ENCODE measurements at regions not wholly inside any gene's neighbourhood (a gene's known extent, or its start where the extent isn't known, plus 50 kb on each side); places are given as distances from the start of the nearest gene placed in this dataset.

GRCh38 chr2:12795851-12796250 lies 79.1 kb downstream of the TRIB2 start:
- no peak for DNase-seq

DNA sequence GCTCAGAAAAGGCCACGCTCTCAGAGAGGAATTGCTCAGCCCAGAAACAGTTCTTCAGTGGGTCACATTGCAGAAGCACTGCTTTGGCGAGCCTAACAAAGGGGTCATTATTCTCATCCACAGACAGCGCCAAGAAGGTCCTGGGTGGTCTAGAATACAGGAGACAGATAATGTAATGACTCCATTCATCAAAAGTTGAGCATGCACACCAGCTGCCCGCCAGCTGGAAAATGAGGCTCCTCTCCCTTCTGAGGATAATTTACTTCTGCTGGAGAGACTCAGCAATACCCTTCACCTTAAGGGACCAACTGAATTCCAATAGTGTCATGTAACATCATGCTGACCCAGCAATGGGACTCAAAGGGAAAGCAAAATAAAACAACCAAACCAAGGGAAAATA lies 79.9 kb downstream of the TRIB2 start:
- no peak for DNase-seq

DNA sequence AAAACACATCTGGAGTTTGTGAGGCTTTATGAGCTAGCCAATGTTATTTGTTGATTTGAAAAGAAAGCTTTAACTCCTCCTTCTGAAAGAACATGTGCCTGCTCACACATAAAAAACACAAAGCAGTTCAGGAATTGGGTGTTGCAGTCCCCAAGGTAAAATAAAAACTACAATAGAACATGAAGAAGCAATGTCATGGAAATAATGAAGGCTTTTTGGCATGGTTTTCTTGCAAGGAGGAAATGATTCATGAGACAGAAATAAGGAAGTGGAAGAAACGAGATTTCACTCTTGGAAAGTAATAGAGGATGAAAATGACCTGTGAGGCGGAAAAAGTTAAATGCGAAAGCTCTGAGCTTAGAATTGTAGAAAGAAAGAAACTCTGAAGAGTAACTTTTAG lies 81.1 kb downstream of the TRIB2 start:
- no peak for DNase-seq

- no peak for DNase-seq
These were observed 86.9 kb downstream of the TRIB2 start for GRCh38 chr2:12803607-12804006.

DNA sequence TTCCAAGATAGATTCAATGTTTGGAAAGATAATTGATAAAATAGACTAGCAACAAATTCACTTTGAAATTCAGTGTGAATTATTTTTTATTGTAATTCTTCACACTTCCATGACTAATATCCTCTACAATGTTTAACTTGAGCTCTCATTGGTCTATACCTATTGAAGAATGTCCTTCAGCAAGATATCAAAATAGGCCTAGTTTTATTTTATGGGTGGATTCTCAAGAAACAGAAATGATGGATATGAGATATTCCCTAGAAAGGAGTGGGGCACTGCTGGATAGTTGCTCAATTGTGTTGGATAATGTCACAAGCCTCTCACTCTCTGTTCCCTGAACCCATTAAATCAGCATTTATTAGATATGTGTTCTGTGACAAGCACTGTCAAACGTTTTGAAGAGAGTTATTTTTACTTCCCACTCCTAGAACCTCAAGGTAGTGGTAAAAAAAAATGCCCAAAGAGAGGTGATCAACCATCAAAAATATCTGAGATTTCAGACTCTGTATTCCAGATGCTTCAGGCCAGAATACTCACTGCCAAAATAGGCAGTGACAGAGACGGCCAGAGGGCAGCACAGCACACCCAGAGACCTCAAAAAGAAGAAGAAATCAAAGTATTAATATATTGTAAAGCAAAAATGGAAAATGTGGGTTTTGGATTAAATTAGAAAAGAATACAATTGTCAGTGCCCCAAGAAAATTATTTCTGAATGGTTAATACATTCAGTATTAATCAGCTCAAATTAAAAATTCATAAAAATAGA lies 87.5 kb downstream of the TRIB2 start:
- no peak for DNase-seq

- no peak for DNase-seq
These were observed 88.3 kb downstream of the TRIB2 start for GRCh38 chr2:12805033-12805432.

DNA sequence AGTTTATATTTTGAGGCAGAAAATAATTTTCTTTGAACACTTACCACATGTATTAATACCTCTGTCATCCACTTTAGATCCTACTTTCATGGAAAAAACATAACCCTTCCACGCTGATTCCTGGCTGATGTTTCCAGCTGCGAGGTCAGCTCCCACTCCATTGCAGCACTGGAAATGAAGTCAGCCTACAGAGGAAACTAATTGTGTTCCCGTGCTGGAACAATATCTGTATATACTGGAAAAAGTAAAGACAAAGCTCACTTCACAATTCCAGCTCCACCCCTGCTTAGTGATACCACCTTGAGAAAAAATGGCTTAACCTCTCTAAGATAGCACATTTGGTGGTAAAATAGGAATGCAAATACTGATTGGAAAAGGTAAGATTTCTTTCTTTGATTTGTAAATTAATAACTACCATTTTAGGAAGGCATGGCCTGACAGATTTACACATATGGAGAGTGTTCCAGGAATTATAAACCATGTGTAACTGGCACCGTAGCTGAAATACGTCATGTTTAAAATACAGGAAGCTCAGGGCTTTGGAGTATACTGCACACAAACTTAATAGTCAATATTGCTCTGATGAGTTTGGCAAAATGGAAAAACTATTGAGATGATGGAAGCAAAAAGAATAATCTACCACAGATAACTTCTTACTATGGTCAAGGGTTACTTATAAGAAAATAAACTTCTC lies 90.0 kb downstream of the TRIB2 start:
- no peak for DNase-seq

- no peak for DNase-seq
These were observed 91.4 kb downstream of the TRIB2 start for GRCh38 chr2:12807907-12808810.

DNA sequence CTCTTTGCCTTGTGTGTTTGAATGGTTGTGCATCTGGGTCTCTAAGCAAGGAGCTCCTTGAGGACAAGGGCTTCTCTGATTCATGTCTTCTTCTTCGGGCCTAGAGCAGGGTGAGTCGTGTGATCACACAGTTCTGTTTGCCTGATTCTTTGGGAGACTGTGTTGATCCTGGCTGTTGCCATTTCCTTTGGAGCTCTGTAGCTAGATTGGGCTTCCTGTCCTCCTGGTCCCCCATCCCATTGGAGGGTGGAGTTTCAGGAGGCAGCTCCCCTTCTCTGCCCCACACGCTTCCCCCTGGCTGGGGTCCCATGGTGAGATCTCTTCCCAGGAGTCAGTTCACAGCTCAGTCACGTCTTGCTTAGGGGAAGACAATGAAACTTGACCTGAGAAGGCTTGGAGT lies 92.8 kb downstream of the TRIB2 start:
- DNase-seq, result no peak

DNA sequence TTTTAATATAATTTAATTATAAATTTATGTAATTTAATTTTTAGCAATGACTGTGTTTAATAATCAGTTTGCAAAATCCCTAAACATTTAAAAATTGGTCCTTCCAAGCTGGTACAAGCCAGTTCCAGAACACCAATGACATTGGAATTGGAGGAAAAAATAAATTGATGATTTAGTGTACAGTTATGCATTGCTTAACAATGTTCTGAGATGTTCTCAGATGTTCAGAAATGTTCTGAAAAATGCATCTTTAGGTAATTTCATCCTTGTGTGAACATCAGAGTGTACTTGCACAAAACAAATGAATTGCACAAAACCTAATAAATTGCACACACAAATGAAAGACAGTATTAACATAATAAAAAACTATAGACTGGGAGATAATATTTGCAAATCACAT lies 95.2 kb downstream of the TRIB2 start:
- no peak for DNase-seq

- DNase-seq, result no peak
These were observed 96.4 kb downstream of the TRIB2 start for GRCh38 chr2:12813166-12813565.

- no peak for DNase-seq
These were observed 99.9 kb downstream of the TRIB2 start for GRCh38 chr2:12816379-12817306.

- DNase-seq, result no peak
These were observed 101.1 kb downstream of the TRIB2 start for GRCh38 chr2:12817870-12818269.

- DNase-seq, result no peak
These were observed 101.8 kb downstream of the TRIB2 start for GRCh38 chr2:12818416-12819102.

GRCh38 chr2:12819103-12819475 lies 102.4 kb downstream of the TRIB2 start:
- no peak for DNase-seq

DNA sequence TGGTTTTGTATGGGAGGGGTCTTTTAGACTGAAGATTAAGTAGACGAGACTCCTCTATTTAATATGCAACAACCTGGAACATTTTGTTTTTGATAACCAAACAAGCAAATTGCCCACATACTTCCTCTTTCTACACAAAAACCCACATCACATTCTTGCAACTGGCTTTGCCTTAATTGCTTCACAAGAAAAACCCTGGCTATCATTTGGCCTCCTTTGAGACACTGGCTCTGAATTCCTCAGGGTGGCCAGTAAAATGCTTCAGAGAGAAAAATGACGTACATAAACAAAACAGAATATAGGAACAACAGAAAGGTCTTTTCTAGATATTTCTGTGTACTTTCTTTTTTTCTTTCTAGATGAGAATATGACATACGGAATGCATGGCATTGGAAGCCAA lies 103.0 kb downstream of the TRIB2 start:
- DNase-seq, result no peak

- DNase-seq, result no peak
These were observed 104.9 kb downstream of the TRIB2 start for GRCh38 chr2:12821656-12822055.

DNA sequence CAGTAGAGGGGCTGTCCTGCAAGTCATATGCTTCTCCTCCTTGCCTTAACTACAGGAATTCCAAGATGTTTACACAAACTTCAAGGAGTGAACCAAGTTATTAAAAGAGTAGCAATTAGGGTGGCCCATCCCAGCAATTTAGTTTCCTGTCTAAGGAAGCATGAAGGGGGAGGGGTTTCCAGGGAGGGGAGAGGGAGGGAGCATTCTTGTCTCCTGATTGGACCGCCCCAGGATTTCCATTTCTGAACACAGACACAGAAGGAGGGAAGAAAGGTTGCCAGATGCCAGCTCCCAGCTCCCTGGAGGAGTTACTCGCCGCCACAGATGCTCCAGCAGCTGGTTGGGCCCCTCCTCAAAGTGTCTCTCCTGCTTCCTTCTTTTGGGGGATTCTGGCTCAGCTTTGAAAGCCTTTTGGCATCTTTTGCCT lies 107.6 kb downstream of the TRIB2 start:
- no peak for DNase-seq

DNA sequence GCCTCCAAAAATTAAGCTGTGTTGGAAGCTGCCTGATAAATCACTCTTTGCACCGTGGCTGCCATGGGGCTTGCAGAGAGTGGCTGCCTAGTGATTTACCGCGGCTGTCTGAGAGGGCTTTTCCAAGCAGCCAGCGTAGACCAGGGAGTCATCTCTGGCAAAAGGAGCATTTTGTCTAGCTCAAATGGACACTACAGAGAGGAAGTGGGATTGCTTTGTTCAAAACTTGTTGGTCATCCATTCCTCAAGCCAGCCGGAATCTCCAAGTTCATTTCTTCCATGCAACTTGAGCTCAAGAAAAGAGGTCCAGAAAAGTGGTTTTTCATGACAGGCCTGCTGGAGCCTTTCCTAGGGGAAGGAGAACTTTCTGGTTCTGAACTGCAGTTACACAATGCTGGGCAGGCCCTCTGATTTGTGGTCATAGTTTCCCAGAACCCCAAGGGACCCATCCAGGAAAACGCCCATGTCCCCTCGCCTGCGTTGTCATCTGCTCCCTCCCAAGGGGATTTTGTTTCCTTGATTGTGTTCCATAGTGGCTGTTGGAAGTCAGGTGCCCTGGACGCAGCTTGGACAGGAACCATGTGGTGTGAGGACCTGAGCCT lies 108.1 kb downstream of the TRIB2 start:
- DNase-seq, result no peak

GRCh38 chr2:12826781-12827180 lies 110.0 kb downstream of the TRIB2 start:
- no peak for DNase-seq

- no peak for DNase-seq
These were observed 111.0 kb downstream of the TRIB2 start for GRCh38 chr2:12827721-12828120.
